OCI-LY3 (cell line): ENCODE measurements at regions not wholly inside any gene's neighbourhood (a gene's known extent, or its start where the extent isn't known, plus 50 kb on each side); places are given as distances from the start of the nearest gene placed in this dataset.

Experiments
- CTCF ChIP-seq: fragments of 200-600, 300-600 bp; sonication (generic); IDR thresholded peaks from 2 replicates; pipeline ENCODE4 v1.5.1; 2014; ENCODE audit warnings: antibody characterized with exemption, low read length, low read depth
- EZH2phosphoT487 ChIP-seq: fragments of 200-600 bp; shearing (Covaris generic); IDR thresholded peaks from 2 replicates; pipeline ENCODE4 v1.6.1; 2018; ENCODE audit warnings: antibody characterized with exemption, mixed run types, low read depth

GRCh38 chr1:200337831-200338230, 72.0 kb downstream of the ZNF281 start:
- TF ChIP-seq CTCF (no peak), EZH2phosphoT487 (no peak)
